A549 (cell line): ENCODE measurements at regions not wholly inside any gene's neighbourhood (a gene's known extent, or its start where the extent isn't known, plus 50 kb on each side); places are given as distances from the start of the nearest gene placed in this dataset.

Experiments
- CTCF ChIP-seq: fragments of >200 bp; sonication (Bioruptor Twin); formaldehyde crosslinking; IDR thresholded peaks from 3 replicates; pipeline ENCODE4 v1.5.1; 2016
- EP300 ChIP-seq, 2 experiments: fragments of >200 bp; sonication (Bioruptor Twin); formaldehyde crosslinking; IDR thresholded peaks; 2 replicates in 1 of 2; 3 replicates in 1 of 2; pipeline ENCODE4 v1.6.1; 2016 to 2017
- FOXS1 ChIP-seq: fragments of 250-450 bp; sonication (Bioruptor Pico); IDR thresholded peaks from 2 replicates; pipeline ENCODE4 v1.5.0; 2020; ENCODE audit warnings: mild to moderate bottlenecking, moderate library complexity
- KDM1A ChIP-seq: fragments of 200-600 bp; sonication (generic); IDR thresholded peaks from 2 replicates; pipeline ENCODE4 v1.6.1; 2016; ENCODE audit warnings: low read depth, mild to moderate bottlenecking
- MAX ChIP-seq: IDR thresholded peaks from 2 replicates; pipeline ENCODE4 v1.6.1; 2012
- NR3C1 ChIP-seq: fragments of >200 bp; sonication (Bioruptor Twin); formaldehyde crosslinking; IDR thresholded peaks from 3 replicates; pipeline ENCODE4 v1.6.1; 2017
- RAD21 ChIP-seq, 2 experiments: fragments of >200 bp in 1 of 2; sonication (Bioruptor Twin) in 1 of 2; formaldehyde crosslinking in 1 of 2; IDR thresholded peaks in 1 of 2; conservative IDR thresholded peaks in 1 of 2; 2 replicates in 1 of 2; 3 replicates in 1 of 2; pipeline ENCODE4 v1.6.1; 2012 to 2018; ENCODE audit warnings: inconsistent platforms in 1 of 2
- RFX5 ChIP-seq: fragments of 450-650 bp; IDR thresholded peaks from 2 replicates; pipeline ENCODE4 v1.7.1; 2014; ENCODE audit warnings: antibody characterized with exemption, mild to moderate bottlenecking, moderate library complexity
- SMC3 ChIP-seq: fragments of >200 bp; sonication (Bioruptor Twin); formaldehyde crosslinking; IDR thresholded peaks from 3 replicates; pipeline ENCODE4 v1.6.1; 2018; ENCODE audit warnings: inconsistent platforms
- USF2 ChIP-seq: fragments of 450-650 bp; IDR thresholded peaks from 2 replicates; pipeline ENCODE4 v1.6.1; 2014; ENCODE audit warnings: antibody characterized with exemption

- TF ChIP-seq FOXS1 (CRISPR knock-in tag) (no peak), SMC3 (no peak), NR3C1 (no peak), CTCF (no peak), MAX (no peak), KDM1A (no peak), USF2 (no peak), EP300 (IDR thresholded peaks at IDR 0.05) (no peak), RFX5 (no peak), RAD21 (conservative IDR thresholded peaks at IDR 0.05 in 1 of 2, IDR thresholded peaks at IDR 0.05 in 1 of 2) (no peak)
Observed at GRCh38 chr2:196515051-196515450, 124.5 kb upstream of the CCDC150 start.
